ENCODE measurements at regions not wholly inside any gene's neighbourhood (a gene's known extent, or its start where the extent isn't known, plus 50 kb on each side); places are given as distances from the start of the nearest gene placed in this dataset.
"Not testable (repeated sequence)": the region's sequence is repeated elsewhere in the genome, so short reads cannot be mapped to it uniquely, and the experiment has no call there.

GRCh38 chr1:185650602-185651230 lies 83.5 kb upstream of the HMCN1 start:
- ChIA-PET POLR2A (no interaction called here), CTCF (interaction anchor here (0.6 kb wide), 1 partner anchor 44 kb away, joined by 3 read pairs; no protein-coding TSS in a partner anchor)
- no peak for DNase-seq (ENCODE audit: extremely low spot score)
- no peak for TF ChIP-seq CTBP1 (IDR thresholded peaks at IDR 0.05; ENCODE audit: borderline replicate concordance)
- no peak for TF ChIP-seq FOXM1 (IDR thresholded peaks at IDR 0.05; ENCODE audit: borderline replicate concordance)
- no peak for TF ChIP-seq BHLHE40 (IDR thresholded peaks at IDR 0.05; ENCODE audit: borderline replicate concordance)
- no peak for TF ChIP-seq L3MBTL2 (conservative IDR thresholded peaks at IDR 0.05)
- no peak for TF ChIP-seq FOXK2 (IDR thresholded peaks at IDR 0.05)
- no peak for TF ChIP-seq ELF4 (IDR thresholded peaks at IDR 0.05)
- TF ChIP-seq NFRKB (IDR thresholded peaks at IDR 0.05) = no peak
- TF ChIP-seq TARDBP (IDR thresholded peaks at IDR 0.05) = no peak
- no peak for TF ChIP-seq ARNT (IDR thresholded peaks at IDR 0.05)

GRCh38 chr1:185648858-185649589 lies 85.2 kb upstream of the HMCN1 start:
- POLR2A ChIA-PET = no interaction called here
- CTCF ChIA-PET = no interaction called here
- DNase-seq (ENCODE audit: extremely low spot score) = no peak

GRCh38 chr1:185647597-185648267 lies 86.5 kb upstream of the HMCN1 start:
- POLR2A ChIA-PET; DNase-seq (ENCODE audit: extremely low spot score): not testable (repeated sequence)
- CTCF ChIA-PET = interaction anchor here (0.5 to 1.0 kb wide), 2 partner anchors 23 to 37 kb away, joined by 3 to 7 read pairs; no protein-coding TSS in a partner anchor

More at GRCh38 chr1:185648858-185649589, 85.2 kb upstream of the HMCN1 start:
- no peak for TF ChIP-seq ARNT (IDR thresholded peaks at IDR 0.05)
- no peak for TF ChIP-seq L3MBTL2 (conservative IDR thresholded peaks at IDR 0.05)
- no peak for TF ChIP-seq NFRKB (IDR thresholded peaks at IDR 0.05)
- no peak for TF ChIP-seq FOXK2 (IDR thresholded peaks at IDR 0.05)
- TF ChIP-seq SP1 (IDR thresholded peaks at IDR 0.05) = no peak
- no peak for TF ChIP-seq FOXA1 (IDR thresholded peaks at IDR 0.05)
- no peak for TF ChIP-seq ELF4 (IDR thresholded peaks at IDR 0.05)
- TF ChIP-seq SUZ12 (IDR thresholded peaks at IDR 0.05) = no peak
- no peak for TF ChIP-seq CTBP1 (IDR thresholded peaks at IDR 0.05; ENCODE audit: borderline replicate concordance)
- TF ChIP-seq ZNF384 (IDR thresholded peaks at IDR 0.05) = no peak
- no peak for TF ChIP-seq PKNOX1 (IDR thresholded peaks at IDR 0.05)
- TF ChIP-seq BHLHE40 (IDR thresholded peaks at IDR 0.05; ENCODE audit: borderline replicate concordance) = no peak
- no peak for TF ChIP-seq HDGF (IDR thresholded peaks at IDR 0.05; ENCODE audit: borderline replicate concordance)
- TF ChIP-seq TARDBP (IDR thresholded peaks at IDR 0.05) = no peak

DNA sequence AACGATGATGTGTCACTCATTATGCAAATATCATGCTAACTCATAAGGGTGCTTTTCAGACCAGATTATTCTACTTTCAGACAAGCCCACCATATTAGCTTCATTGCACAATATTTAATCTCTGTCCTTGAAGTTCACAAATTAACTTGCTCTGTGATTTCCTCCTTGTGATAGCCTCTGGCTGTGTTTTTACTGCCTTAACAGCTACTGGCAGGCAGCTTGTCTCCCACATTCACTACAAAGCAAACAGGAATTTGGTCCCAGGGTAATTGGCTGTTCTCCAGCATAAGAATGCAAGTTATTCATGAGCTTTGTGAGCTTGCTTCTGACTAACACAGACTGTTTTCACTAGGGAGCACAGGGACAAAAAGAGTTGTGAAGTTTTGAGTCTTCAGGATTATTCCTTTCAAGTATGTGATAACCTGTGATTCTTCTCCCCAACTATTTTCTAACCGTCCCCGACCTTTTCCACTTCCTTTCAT lies 87.9 kb upstream of the HMCN1 start:
- DNase-seq (ENCODE audit: extremely low spot score) = peak; percentile 46
- TF ChIP-seq ELF4 (IDR thresholded peaks at IDR 0.05) = no peak
- TF ChIP-seq ARNT (IDR thresholded peaks at IDR 0.05) = no peak
- TF ChIP-seq PKNOX1 (IDR thresholded peaks at IDR 0.05) = 0 out of 2 replicates have a peak, but pooled peaks have one; percentile 30
- no peak for TF ChIP-seq ZNF384 (IDR thresholded peaks at IDR 0.05)
- POLR2A ChIA-PET = interaction anchor here (1.7 kb wide), 1 partner anchor 329 kb away, joined by 5 read pairs; the partner anchor contains the start of gene IVNS1ABP
- CTCF ChIA-PET = interaction anchor here (0.5 to 1.0 kb wide), 3 partner anchors 35 to 433 kb away, joined by 3 to 4 read pairs (median 3); no protein-coding TSS in a partner anchor

DNA sequence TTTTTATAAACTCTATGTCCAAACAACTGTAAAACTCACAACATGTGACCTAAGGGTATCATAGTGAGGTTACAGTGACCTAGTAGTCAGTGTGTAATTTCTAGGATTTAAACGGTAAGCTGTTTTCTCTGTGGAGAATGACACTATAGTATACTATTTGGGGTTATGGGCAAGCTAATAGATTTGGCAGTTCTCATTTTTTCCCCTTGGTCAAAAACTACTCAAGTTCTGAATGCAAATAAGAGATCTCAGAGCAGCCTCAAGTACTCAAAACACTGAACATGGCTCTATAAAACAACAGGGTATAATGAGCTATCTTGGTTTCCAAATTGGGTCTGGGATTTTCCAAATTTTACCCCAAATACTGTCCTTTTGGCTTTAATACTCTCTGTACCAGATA lies 88.5 kb upstream of the HMCN1 start:
- no peak for DNase-seq (ENCODE audit: extremely low spot score)
- POLR2A ChIA-PET = interaction anchor here (1.7 kb wide), 1 partner anchor 328 kb away, joined by 5 read pairs; the partner anchor contains the start of gene IVNS1ABP
- TF ChIP-seq CTBP1 (IDR thresholded peaks at IDR 0.05; ENCODE audit: borderline replicate concordance) (no peak), FOXA1 (IDR thresholded peaks at IDR 0.05) (no peak), FOXK2 (IDR thresholded peaks at IDR 0.05) (no peak), SUZ12 (IDR thresholded peaks at IDR 0.05) (no peak), ELF4 (IDR thresholded peaks at IDR 0.05) (no peak), ARNT (IDR thresholded peaks at IDR 0.05) (no peak), TARDBP (IDR thresholded peaks at IDR 0.05) (no peak), SP1 (IDR thresholded peaks at IDR 0.05) (no peak), PKNOX1 (IDR thresholded peaks at IDR 0.05) (no peak), ZNF384 (IDR thresholded peaks at IDR 0.05) (no peak)
- CTCF ChIA-PET = interaction anchor here (1.0 kb wide), 1 partner anchor 49 kb away, joined by 3 read pairs; no protein-coding TSS in a partner anchor

DNA sequence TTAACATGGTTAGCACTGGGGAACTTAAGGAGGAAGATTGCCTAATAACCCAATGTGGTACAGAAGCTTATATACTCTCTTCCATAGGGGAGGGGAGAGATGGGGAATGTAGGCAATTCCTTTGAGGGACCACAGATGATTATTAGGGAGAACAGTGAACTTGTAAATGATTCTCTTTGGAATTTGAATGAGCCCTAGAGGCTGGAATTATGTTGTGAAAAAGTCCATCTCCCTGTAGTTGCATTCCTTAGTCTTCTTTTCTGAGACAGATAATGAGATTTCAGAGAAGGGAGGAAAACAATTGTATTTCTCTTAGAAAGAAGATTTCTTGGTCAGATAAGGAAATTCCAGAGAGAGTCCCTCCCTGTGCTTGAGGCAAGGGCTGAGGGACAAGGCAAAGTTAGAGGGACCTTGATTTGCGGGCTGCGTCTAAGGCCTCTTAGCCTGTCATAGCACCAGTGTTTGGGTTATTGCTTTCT lies 89.0 kb upstream of the HMCN1 start:
- CTCF ChIA-PET = interaction anchor here (0.6 to 1.0 kb wide), 2 partner anchors 49 to 81 kb away, joined by 3 read pairs; no protein-coding TSS in a partner anchor

More for the DNA sequence above, 89.0 kb upstream of the HMCN1 start:
- POLR2A ChIA-PET = interaction anchor here (1.7 kb wide), 1 partner anchor 328 kb away, joined by 5 read pairs; the partner anchor contains the start of gene IVNS1ABP
- no peak for DNase-seq (ENCODE audit: extremely low spot score)
- TF ChIP-seq ELF4 (IDR thresholded peaks at IDR 0.05) (no peak), PKNOX1 (IDR thresholded peaks at IDR 0.05) (no peak), SUZ12 (IDR thresholded peaks at IDR 0.05) (no peak), BHLHE40 (IDR thresholded peaks at IDR 0.05; ENCODE audit: borderline replicate concordance) (no peak), FOXM1 (IDR thresholded peaks at IDR 0.05; ENCODE audit: borderline replicate concordance) (no peak), TARDBP (IDR thresholded peaks at IDR 0.05) (no peak), L3MBTL2 (conservative IDR thresholded peaks at IDR 0.05) (no peak), SP1 (IDR thresholded peaks at IDR 0.05) (no peak), HDGF (IDR thresholded peaks at IDR 0.05; ENCODE audit: borderline replicate concordance) (no peak), ARNT (IDR thresholded peaks at IDR 0.05) (no peak), CTBP1 (IDR thresholded peaks at IDR 0.05; ENCODE audit: borderline replicate concordance) (no peak), ZNF384 (IDR thresholded peaks at IDR 0.05) (no peak), NFRKB (IDR thresholded peaks at IDR 0.05) (no peak)
